Astrocyte (in vitro differentiated cells and primary cell): ENCODE measurements at regions not wholly inside any gene's neighbourhood (a gene's known extent, or its start where the extent isn't known, plus 50 kb on each side); places are given as distances from the start of the nearest gene placed in this dataset.

Experiments used
- DNase-seq: peaks from one replicate; pipeline ENCODE4 v3.0.0-alpha.2; 2010; ENCODE audit warnings: low read depth
- FAIRE-seq: peaks from 2 replicates; lab custom pipeline; 2011; peaks lifted over from hg19 to GRCh38; lab: Jason Lieb, UNC
- H2AFZ ChIP-seq: 2 replicates; pipeline ENCODE4 v1.6.0; 2012; ENCODE audit warnings: low read depth, low read length, inconsistent platforms
- H3K27ac ChIP-seq: 2 replicates; pipeline ENCODE4 v1.5.1; 2011; ENCODE audit warnings: low read depth, low read length, inconsistent platforms
- H3K27me3 ChIP-seq: 2 replicates; pipeline ENCODE4 v1.6.0; 2011; ENCODE audit warnings: low read length, inconsistent platforms; ENCODE audit not compliant: insufficient read depth
- H3K36me3 ChIP-seq: 2 replicates; pipeline ENCODE4 v1.5.1; 2011; ENCODE audit warnings: low read length, inconsistent platforms; ENCODE audit not compliant: insufficient read depth
- H3K4me1 ChIP-seq: 2 replicates; pipeline ENCODE4 v1.5.1; 2011; ENCODE audit warnings: low read length, inconsistent platforms; ENCODE audit not compliant: insufficient read depth
- H3K4me2 ChIP-seq: 2 replicates; pipeline ENCODE4 v1.6.0; 2012; ENCODE audit warnings: low read length, inconsistent platforms
- H3K4me3 ChIP-seq: 2 replicates; pipeline ENCODE4 v1.5.1; 2011; ENCODE audit warnings: low read depth, mild to moderate bottlenecking, low read length, inconsistent platforms; ENCODE audit not compliant: insufficient read depth
- H3K79me2 ChIP-seq: 2 replicates; pipeline ENCODE4 v1.6.0; 2012; ENCODE audit warnings: mild to moderate bottlenecking, low read length, inconsistent platforms; ENCODE audit not compliant: insufficient read depth
- H3K9ac ChIP-seq: 2 replicates; pipeline ENCODE4 v1.6.0; 2012; ENCODE audit warnings: mild to moderate bottlenecking, low read length, inconsistent platforms
- H3K9me3 ChIP-seq: 2 replicates; pipeline ENCODE4 v1.5.1; 2012; ENCODE audit warnings: low read depth, mild to moderate bottlenecking, low read length, inconsistent platforms; ENCODE audit not compliant: insufficient read depth
- H4K20me1 ChIP-seq: 2 replicates; pipeline ENCODE4 v1.6.0; 2012; ENCODE audit warnings: low read length, inconsistent platforms; ENCODE audit not compliant: insufficient read depth
- H3K27ac Mint-ChIP-seq: one replicate; pipeline ENCODE4 v1.8.0; 2021; ENCODE audit warnings: mild to moderate bottlenecking, mixed read lengths; ENCODE audit not compliant: unreplicated experiment
- H3K27me3 Mint-ChIP-seq: one replicate; pipeline ENCODE4 v1.8.0; 2021; ENCODE audit warnings: low read depth, mixed read lengths; ENCODE audit not compliant: unreplicated experiment
- H3K36me3 Mint-ChIP-seq: one replicate; pipeline ENCODE4 v1.8.0; 2021; ENCODE audit warnings: low read depth, mixed read lengths; ENCODE audit not compliant: unreplicated experiment
- H3K4me1 Mint-ChIP-seq: one replicate; pipeline ENCODE4 v1.8.0; 2021; ENCODE audit warnings: low read depth, mixed read lengths; ENCODE audit not compliant: unreplicated experiment
- H3K4me3 Mint-ChIP-seq: one replicate; pipeline ENCODE4 v1.8.0; 2021; ENCODE audit warnings: mild to moderate bottlenecking, moderate library complexity, mixed read lengths; ENCODE audit not compliant: unreplicated experiment
- H3K9me3 Mint-ChIP-seq: one replicate; pipeline ENCODE4 v1.8.0; 2021; ENCODE audit warnings: mild to moderate bottlenecking, mixed read lengths; ENCODE audit not compliant: unreplicated experiment
- EZH2 ChIP-seq: IDR thresholded peaks from 2 replicates; pipeline ENCODE4 v1.6.1; 2012; ENCODE audit warnings: mild to moderate bottlenecking, low read length, inconsistent platforms; ENCODE audit not compliant: insufficient read depth
- TF ChIP-seq, protein P1 (sequence below): IDR thresholded peaks from 2 replicates; pipeline ENCODE4 v1.5.1; 2011; ENCODE audit warnings: low read depth, mild to moderate bottlenecking, inconsistent platforms, low read length, moderate library complexity; ENCODE audit not compliant: insufficient read depth

GRCh38 chr13:83731113-83731512 is 151.2 kb downstream of the SLITRK1 start:
- Mint-ChIP-seq H3K9me3 (no peaks in the 10 kb centered on the region), H3K27ac (no peak overlapping the region), H3K4me1 (no peaks in the 10 kb centered on the region), H3K4me3 (no peak overlapping the region), H3K27me3 (no peaks in the 10 kb centered on the region), H3K36me3 (no peaks in the 10 kb centered on the region)
- Histone ChIP-seq H3K27me3 (no peaks in the 10 kb centered on the region), H3K9me3 (no peaks in the 10 kb centered on the region), H3K27ac (no peak overlapping the region), H3K9ac (no peak overlapping the region), H3K4me2 (no peak overlapping the region), H4K20me1 (no peaks in the 10 kb centered on the region), H3K4me3 (no peak overlapping the region), H3K79me2 (no peaks in the 10 kb centered on the region), H3K4me1 (no peaks in the 10 kb centered on the region), H2AFZ (no peak overlapping the region), H3K36me3 (no peaks in the 10 kb centered on the region)
- TF ChIP-seq, protein P1, sequence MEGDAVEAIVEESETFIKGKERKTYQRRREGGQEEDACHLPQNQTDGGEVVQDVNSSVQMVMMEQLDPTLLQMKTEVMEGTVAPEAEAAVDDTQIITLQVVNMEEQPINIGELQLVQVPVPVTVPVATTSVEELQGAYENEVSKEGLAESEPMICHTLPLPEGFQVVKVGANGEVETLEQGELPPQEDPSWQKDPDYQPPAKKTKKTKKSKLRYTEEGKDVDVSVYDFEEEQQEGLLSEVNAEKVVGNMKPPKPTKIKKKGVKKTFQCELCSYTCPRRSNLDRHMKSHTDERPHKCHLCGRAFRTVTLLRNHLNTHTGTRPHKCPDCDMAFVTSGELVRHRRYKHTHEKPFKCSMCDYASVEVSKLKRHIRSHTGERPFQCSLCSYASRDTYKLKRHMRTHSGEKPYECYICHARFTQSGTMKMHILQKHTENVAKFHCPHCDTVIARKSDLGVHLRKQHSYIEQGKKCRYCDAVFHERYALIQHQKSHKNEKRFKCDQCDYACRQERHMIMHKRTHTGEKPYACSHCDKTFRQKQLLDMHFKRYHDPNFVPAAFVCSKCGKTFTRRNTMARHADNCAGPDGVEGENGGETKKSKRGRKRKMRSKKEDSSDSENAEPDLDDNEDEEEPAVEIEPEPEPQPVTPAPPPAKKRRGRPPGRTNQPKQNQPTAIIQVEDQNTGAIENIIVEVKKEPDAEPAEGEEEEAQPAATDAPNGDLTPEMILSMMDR: no peak
- TF ChIP-seq EZH2: no peak
- FAIRE-seq: no peak
- no peak for DNase-seq

DNA sequence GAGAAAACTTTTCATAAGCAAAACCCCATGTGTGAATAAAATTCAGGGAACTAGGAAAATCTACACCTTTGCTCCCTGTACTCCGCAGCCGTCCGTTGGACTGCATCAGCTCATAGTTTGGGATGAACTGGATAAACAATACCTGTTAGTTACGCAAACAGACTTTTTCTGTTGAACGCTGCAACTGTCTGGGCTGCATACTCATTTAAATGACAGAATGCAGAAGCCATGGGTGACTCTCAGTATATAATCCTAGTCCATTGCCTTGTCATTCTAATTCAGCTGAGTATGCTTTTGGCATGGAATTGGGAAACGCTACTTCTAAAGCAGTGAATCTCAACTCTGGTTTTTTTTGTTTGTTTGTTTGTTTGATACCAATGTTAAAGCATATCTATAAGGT is 151.6 kb downstream of the SLITRK1 start:
- no peak for TF ChIP-seq EZH2
- TF ChIP-seq, protein P1: no peak
- H3K27ac Mint-ChIP-seq: no peak overlapping the region
- no peak overlapping the region for H2AFZ ChIP-seq
- no peaks in the 10 kb centered on the region for H4K20me1 ChIP-seq
- H3K27me3 ChIP-seq: no peaks in the 10 kb centered on the region
- H3K9me3 ChIP-seq: no peaks in the 10 kb centered on the region
- H3K27ac ChIP-seq: no peak overlapping the region
- no peak overlapping the region for H3K4me3 Mint-ChIP-seq
- no peak overlapping the region for H3K4me2 ChIP-seq
- no peak overlapping the region for H3K9ac ChIP-seq
- H3K4me1 ChIP-seq: no peaks in the 10 kb centered on the region
- no peaks in the 10 kb centered on the region for H3K9me3 Mint-ChIP-seq
- no peak overlapping the region for H3K4me3 ChIP-seq
- no peaks in the 10 kb centered on the region for H3K79me2 ChIP-seq
- DNase-seq (no peak), FAIRE-seq (no peak)
- no peaks in the 10 kb centered on the region for H3K36me3 Mint-ChIP-seq
- no peaks in the 10 kb centered on the region for H3K27me3 Mint-ChIP-seq
- no peaks in the 10 kb centered on the region for H3K36me3 ChIP-seq
- no peaks in the 10 kb centered on the region for H3K4me1 Mint-ChIP-seq

DNA sequence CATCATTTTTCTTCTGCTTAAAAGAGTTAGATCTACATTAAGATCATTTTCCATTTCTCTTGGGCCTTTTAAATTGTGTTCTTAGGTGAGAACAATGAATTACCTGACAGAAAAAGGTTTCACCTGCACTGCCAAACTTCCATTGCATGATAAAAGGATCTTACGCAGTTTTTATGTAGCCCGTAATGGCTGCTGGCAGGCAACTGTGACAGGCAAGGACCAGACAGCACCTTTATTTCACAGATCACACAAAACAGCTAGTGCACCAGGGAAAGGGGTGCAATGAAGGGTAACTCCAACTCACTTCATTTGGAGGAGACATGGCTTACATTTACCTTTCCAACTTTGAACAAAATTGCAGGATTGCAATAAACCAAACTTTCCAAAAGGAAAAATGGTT is 159.8 kb downstream of the SLITRK1 start:
- Histone ChIP-seq H3K27ac (no peak overlapping the region), H2AFZ (no peak overlapping the region), H3K4me2 (no peak overlapping the region), H3K79me2 (no peaks in the 10 kb centered on the region), H3K9me3 (no peaks in the 10 kb centered on the region), H4K20me1 (no peaks in the 10 kb centered on the region), H3K4me3 (no peak overlapping the region), H3K9ac (no peak overlapping the region), H3K36me3 (no peaks in the 10 kb centered on the region), H3K4me1 (no peaks in the 10 kb centered on the region), H3K27me3 (no peaks in the 10 kb centered on the region)
- Mint-ChIP-seq H3K9me3 (no peaks in the 10 kb centered on the region), H3K27me3 (no peaks in the 10 kb centered on the region), H3K27ac (no peak overlapping the region), H3K4me3 (no peak overlapping the region), H3K4me1 (no peaks in the 10 kb centered on the region), H3K36me3 (no peaks in the 10 kb centered on the region)
- DNase-seq (no peak), FAIRE-seq (no peak)
- no peak for TF ChIP-seq EZH2
- TF ChIP-seq, protein P1: no peak
